Vagina (tissue), 2 donors: ENCODE measurements at regions not wholly inside any gene's neighbourhood (a gene's known extent, or its start where the extent isn't known, plus 50 kb on each side); places are given as distances from the start of the nearest gene placed in this dataset.

Source experiments
- POLR2A ChIP-seq, 2 donors: fragments of 450-650 bp; IDR thresholded peaks; one replicate each; pipeline ENCODE4 v1.6.1; 2017; ENCODE audit warnings: antibody characterized with exemption in 2 of 2, mild to moderate bottlenecking in 2 of 2, moderate library complexity in 2 of 2
- TF ChIP-seq, protein P1 (sequence below), 3 experiments: fragments of 450-650 bp in 2 of 3; fragments of 200-600 bp in 1 of 3; sonication (generic) in 1 of 3; IDR thresholded peaks; one replicate each; pipeline ENCODE4 v1.5.1; 2017 to 2019; ENCODE audit warnings: antibody characterized with exemption in 3 of 3, mild to moderate bottlenecking in 2 of 3, moderate library complexity in 2 of 3

DNA sequence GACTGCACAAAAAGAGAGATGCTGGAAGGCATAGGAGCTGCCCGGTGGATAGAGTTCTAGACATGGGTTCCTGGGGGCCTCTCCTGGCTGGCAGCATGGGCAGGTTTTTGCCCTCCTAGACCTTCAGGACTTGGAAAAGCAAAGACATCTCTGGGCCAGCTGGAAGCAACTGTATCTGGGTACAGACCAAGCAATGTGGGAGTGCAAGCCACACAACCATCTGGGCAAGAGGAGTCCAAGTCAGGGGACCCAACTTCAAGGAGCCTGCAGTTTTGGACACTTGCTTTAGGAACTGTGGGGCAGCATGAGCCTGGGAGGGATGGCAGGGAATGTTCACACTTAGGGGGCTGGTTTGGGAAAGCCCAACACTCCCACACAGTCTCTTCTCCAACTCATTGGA lies 323.3 kb downstream of the GADD45G start:
- no peak for TF ChIP-seq POLR2A (IDR thresholded peaks at IDR 0.05)
- TF ChIP-seq, protein P1, sequence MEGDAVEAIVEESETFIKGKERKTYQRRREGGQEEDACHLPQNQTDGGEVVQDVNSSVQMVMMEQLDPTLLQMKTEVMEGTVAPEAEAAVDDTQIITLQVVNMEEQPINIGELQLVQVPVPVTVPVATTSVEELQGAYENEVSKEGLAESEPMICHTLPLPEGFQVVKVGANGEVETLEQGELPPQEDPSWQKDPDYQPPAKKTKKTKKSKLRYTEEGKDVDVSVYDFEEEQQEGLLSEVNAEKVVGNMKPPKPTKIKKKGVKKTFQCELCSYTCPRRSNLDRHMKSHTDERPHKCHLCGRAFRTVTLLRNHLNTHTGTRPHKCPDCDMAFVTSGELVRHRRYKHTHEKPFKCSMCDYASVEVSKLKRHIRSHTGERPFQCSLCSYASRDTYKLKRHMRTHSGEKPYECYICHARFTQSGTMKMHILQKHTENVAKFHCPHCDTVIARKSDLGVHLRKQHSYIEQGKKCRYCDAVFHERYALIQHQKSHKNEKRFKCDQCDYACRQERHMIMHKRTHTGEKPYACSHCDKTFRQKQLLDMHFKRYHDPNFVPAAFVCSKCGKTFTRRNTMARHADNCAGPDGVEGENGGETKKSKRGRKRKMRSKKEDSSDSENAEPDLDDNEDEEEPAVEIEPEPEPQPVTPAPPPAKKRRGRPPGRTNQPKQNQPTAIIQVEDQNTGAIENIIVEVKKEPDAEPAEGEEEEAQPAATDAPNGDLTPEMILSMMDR (IDR thresholded peaks at IDR 0.05), result no peak
